ENCODE measurements at regions not wholly inside any gene's neighbourhood (a gene's known extent, or its start where the extent isn't known, plus 50 kb on each side); places are given as distances from the start of the nearest gene placed in this dataset.

GRCh38 chr9:18071651-18072060, 402.3 kb upstream of the ADAMTSL1 start:
- H3K36me3 Mint-ChIP-seq = no peaks in the 10 kb centered on the region
- ChIA-PET CTCF (interaction anchor here (1.3 to 1.5 kb wide), 2 partner anchors 11 to 261 kb away, joined by 3 read pairs; no protein-coding TSS in a partner anchor), POLR2A (no interaction called here)
- no peak overlapping the region for H3K27ac Mint-ChIP-seq
- H3K9me3 Mint-ChIP-seq = no peaks in the 10 kb centered on the region
- H3K4me1 Mint-ChIP-seq = peaks cover 2% of the 10 kb centered on the region
- TF ChIP-seq NR1H2 (CRISPR knock-in tag; IDR thresholded peaks at IDR 0.05) (no peak), NFATC4 (CRISPR knock-in tag; IDR thresholded peaks at IDR 0.05) (no peak), CREM (CRISPR knock-in tag; IDR thresholded peaks at IDR 0.05) (no peak), IRF2 (CRISPR knock-in tag; IDR thresholded peaks at IDR 0.05; ENCODE audit: borderline replicate concordance, low read depth) (no peak), USF2 (CRISPR knock-in tag; IDR thresholded peaks at IDR 0.05) (no peak), SMAD3 (CRISPR knock-in tag; IDR thresholded peaks at IDR 0.05; ENCODE audit: borderline replicate concordance) (no peak), ZNF425 (CRISPR knock-in tag; conservative IDR thresholded peaks at IDR 0.05) (no peak), ZNF121 (CRISPR knock-in tag; IDR thresholded peaks at IDR 0.05) (no peak), CTCF (IDR thresholded peaks at IDR 0.05) (no peak), ZBTB43 (CRISPR knock-in tag; IDR thresholded peaks at IDR 0.05) (no peak), CREB1 (CRISPR knock-in tag; IDR thresholded peaks at IDR 0.05) (no peak), HMGXB4 (CRISPR knock-in tag; IDR thresholded peaks at IDR 0.05) (no peak), JAZF1 (CRISPR knock-in tag; IDR thresholded peaks at IDR 0.05) (no peak), RORB (CRISPR knock-in tag; IDR thresholded peaks at IDR 0.05) (no peak), IRF1 (CRISPR knock-in tag; IDR thresholded peaks at IDR 0.05) (no peak)
- no peak overlapping the region for H3K4me3 Mint-ChIP-seq
- ATAC-seq = no peak
- no peak for DNase-seq (ENCODE audit: low spot score)
- H3K27me3 Mint-ChIP-seq (ENCODE audit: low read depth) = no peaks in the 10 kb centered on the region

GRCh38 chr9:18073002-18073401, 401.0 kb upstream of the ADAMTSL1 start:
- ATAC-seq (no peak), DNase-seq (ENCODE audit: low spot score) (no peak)
- Mint-ChIP-seq H3K9me3 (no peaks in the 10 kb centered on the region), H3K27ac (no peak overlapping the region), H3K36me3 (no peaks in the 10 kb centered on the region), H3K4me3 (no peak overlapping the region), H3K4me1 (peaks cover 2% of the 10 kb centered on the region), H3K27me3 (ENCODE audit: low read depth) (no peaks in the 10 kb centered on the region)
- POLR2A ChIA-PET = no interaction called here
- CTCF ChIA-PET = interaction anchor here (1.0 to 1.5 kb wide), 3 partner anchors 13 to 271 kb away, joined by 3 read pairs; no protein-coding TSS in a partner anchor
- TF ChIP-seq JUN (CRISPR knock-in tag; IDR thresholded peaks at IDR 0.05) (no peak), CTCF (IDR thresholded peaks at IDR 0.05) (no peak), ATF6 (CRISPR knock-in tag; IDR thresholded peaks at IDR 0.05) (no peak), ETV6 (CRISPR knock-in tag; IDR thresholded peaks at IDR 0.05) (no peak), ZSCAN18 (CRISPR knock-in tag; IDR thresholded peaks at IDR 0.05) (no peak)

Measured in WTC11 (cell line).